ENCODE measurements at regions not wholly inside any gene's neighbourhood (a gene's known extent, or its start where the extent isn't known, plus 50 kb on each side); places are given as distances from the start of the nearest gene placed in this dataset.

DNA sequence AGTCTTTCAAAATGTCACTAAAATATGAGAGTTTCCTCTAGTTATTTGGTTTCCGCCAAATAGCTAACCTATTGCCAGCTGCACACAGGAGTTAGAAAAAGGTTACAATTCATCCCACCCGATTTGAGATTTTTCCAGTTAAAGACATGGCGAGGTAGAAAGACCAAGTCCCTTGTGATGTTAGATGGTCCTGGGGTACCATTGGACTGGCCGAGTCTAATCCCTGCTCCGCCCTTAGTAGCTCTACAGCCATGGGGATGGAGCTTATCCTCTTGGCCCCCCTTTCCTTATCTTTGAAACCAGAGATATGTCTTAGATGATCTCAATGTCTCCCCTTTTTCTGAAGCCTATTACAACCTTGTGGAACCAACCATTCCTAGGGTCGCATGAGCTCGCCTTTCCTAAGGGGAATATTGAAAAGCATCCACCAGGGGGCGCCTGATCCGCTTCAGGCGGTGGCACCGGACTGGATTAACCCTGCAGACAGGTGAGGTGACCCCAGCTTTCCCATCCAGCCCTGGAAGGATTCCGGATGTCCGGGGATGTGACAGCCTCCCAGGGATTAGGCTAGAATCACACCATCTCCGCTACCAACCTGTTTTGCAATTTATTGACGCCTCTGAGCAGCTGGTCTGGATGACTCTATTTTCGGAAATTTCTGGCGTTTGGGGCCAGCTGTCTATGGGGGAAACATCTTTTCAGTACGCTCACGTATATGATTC, 68.3 kb upstream of the SIM2 start:
- 43 to 47% methylated on average over 14 to 19 of the region's 19 CpGs for WGBS, 2 donors
- Histone ChIP-seq H3K4me1 (no peaks in the 10 kb centered on the region), H3K27ac (no peak overlapping the region), H3K27me3 (no peaks in the 10 kb centered on the region), H3K9me3 (no peaks in the 10 kb centered on the region), H3K36me3 (no peaks in the 10 kb centered on the region), H3K4me3 (no peak overlapping the region)
- no peak for TF ChIP-seq POLR2A (IDR thresholded peaks at IDR 0.05)
- TF ChIP-seq, protein P1, sequence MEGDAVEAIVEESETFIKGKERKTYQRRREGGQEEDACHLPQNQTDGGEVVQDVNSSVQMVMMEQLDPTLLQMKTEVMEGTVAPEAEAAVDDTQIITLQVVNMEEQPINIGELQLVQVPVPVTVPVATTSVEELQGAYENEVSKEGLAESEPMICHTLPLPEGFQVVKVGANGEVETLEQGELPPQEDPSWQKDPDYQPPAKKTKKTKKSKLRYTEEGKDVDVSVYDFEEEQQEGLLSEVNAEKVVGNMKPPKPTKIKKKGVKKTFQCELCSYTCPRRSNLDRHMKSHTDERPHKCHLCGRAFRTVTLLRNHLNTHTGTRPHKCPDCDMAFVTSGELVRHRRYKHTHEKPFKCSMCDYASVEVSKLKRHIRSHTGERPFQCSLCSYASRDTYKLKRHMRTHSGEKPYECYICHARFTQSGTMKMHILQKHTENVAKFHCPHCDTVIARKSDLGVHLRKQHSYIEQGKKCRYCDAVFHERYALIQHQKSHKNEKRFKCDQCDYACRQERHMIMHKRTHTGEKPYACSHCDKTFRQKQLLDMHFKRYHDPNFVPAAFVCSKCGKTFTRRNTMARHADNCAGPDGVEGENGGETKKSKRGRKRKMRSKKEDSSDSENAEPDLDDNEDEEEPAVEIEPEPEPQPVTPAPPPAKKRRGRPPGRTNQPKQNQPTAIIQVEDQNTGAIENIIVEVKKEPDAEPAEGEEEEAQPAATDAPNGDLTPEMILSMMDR (IDR thresholded peaks at IDR 0.05): peak; percentile 31 to 73 (median 64)
- peak in 1 of 2 donors; percentile 52 for DNase-seq
- ATAC-seq (ENCODE audit: low FRiP score in 2 of 2): peak in 1 of 2 donors; percentile 61

DNA sequence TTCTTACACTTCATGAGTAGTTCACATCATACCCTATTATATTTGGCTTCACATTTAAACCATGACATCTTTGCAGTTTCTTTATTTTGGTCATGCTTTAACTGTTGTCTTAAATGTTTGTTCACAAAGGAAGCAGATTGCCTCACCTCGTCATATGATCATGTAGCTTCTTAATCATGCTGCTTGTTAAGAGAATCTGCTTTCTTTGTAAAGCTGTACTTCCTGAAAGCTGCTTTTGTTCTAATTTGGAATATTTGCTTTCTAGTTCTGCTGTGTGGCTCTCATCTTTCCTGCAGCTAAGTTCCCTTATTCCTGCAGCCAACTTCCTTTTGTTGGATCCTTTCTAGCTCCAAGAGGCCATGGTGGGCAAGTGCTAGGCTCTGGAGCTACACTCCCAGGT, 62.9 kb upstream of the SIM2 start:
- Histone ChIP-seq H3K4me3 (no peak overlapping the region), H3K27ac (no peak overlapping the region), H3K4me1 (peaks cover 0 to 7% (median 0%) of the 10 kb centered on the region in 4 donors), H3K27me3 (no peaks in the 10 kb centered on the region), H3K36me3 (no peaks in the 10 kb centered on the region), H3K9me3 (peaks cover 0 to 8% (median 0%) of the 10 kb centered on the region in 4 donors)
- DNase-seq (no peak), ATAC-seq (ENCODE audit: low FRiP score in 2 of 2) (no peak)
- no peak for TF ChIP-seq EP300 (IDR thresholded peaks at IDR 0.05)
- WGBS, 2 donors: 71 to 81% methylated on average over 1 of the region's 1 CpG

DNA sequence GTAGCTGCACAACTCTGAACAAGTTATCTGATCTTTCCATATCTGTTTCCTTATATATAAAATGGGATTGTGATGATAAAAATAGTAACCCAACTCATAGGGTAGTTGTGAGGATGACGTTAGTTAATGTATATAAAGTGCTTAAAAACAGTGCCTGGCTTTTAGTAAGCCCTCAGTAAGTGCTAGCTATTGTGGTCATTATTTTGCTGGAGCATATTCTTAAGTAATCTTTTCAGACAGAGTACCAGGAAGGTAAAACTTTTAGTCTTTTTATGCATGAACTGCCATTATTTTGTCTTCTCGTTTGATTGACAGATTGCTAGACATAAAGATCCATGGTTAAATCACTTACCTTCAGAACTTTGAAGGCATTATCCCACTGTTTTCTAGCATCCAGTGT, 62.5 kb upstream of the SIM2 start:
- no peaks in the 10 kb centered on the region for H3K27me3 ChIP-seq
- H3K4me1 ChIP-seq: peaks cover 0 to 7% (median 0%) of the 10 kb centered on the region in 4 donors
- DNase-seq (no peak), ATAC-seq (ENCODE audit: low FRiP score in 2 of 2) (no peak)
- 87 to 89% methylated on average over 2 of the region's 2 CpGs for WGBS, 2 donors
- H3K36me3 ChIP-seq: no peaks in the 10 kb centered on the region
- H3K4me3 ChIP-seq: no peak overlapping the region
- H3K27ac ChIP-seq: no peak overlapping the region
- peaks cover 0 to 8% (median 0%) of the 10 kb centered on the region in 4 donors for H3K9me3 ChIP-seq
- TF ChIP-seq, protein P1 (IDR thresholded peaks at IDR 0.05): no peak
- no peak for TF ChIP-seq POLR2AphosphoS5 (IDR thresholded peaks at IDR 0.05)
- no peak for TF ChIP-seq EP300 (IDR thresholded peaks at IDR 0.05)

DNA sequence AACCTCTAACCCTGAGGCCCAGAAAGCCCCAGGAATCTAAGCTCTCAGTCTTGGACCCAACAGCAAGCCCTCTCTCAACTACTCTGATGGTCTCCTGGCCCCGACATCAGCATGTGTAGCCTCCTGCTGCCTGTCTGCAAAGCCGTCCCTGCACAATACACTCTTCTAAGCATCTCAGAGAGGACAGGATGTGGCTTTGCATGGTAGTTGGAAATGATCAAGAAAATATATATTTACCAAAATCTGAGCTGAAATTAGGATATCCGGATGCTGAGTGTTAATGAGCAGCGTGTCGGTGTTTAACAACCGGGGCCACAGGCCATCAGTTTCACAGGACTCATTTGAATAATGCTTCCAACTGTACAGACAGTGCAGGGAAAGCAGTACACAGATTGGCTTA, 59.1 kb upstream of the SIM2 start:
- no peaks in the 10 kb centered on the region for H3K36me3 ChIP-seq
- no peak overlapping the region for H3K4me3 ChIP-seq
- DNase-seq: no peak
- TF ChIP-seq POLR2AphosphoS5 (IDR thresholded peaks at IDR 0.05) (no peak), EP300 (IDR thresholded peaks at IDR 0.05) (no peak), POLR2A (IDR thresholded peaks at IDR 0.05) (no peak)
- TF ChIP-seq, protein P1 (IDR thresholded peaks at IDR 0.05): no peak
- H3K9me3 ChIP-seq: peaks cover 0 to 8% (median 0%) of the 10 kb centered on the region in 4 donors
- WGBS, 2 donors: 57 to 59% methylated on average over 6 of the region's 6 CpGs
- no peaks in the 10 kb centered on the region for H3K27me3 ChIP-seq
- no peak for ATAC-seq (ENCODE audit: low FRiP score in 2 of 2)
- no peak overlapping the region for H3K27ac ChIP-seq
- H3K4me1 ChIP-seq: peaks cover 0 to 7% (median 0%) of the 10 kb centered on the region in 4 donors

DNA sequence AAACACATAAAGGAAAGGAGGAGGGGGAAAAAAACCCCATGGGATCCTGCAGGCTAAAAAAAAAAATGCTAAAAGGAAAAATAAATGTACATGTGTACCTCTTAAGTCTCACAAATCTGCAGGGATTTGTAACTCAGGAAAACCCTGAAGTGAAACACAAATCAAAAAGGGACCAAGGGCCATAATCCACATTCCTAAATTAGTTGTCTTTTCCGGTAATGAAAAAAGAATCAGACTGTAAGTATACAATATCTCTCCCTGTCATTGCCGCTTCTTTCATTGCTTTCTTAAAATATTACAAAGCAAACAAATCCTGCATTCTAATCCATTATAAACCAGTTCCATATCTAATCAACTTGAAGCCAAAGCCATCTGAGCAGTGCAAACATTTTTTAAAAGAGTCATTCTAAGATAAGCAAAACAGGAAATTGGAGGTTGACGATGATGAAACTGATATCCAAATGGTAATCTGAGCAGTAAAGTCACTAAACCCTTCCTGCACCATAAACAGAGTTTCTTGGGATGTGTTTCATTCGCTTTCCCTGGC, 58.7 kb upstream of the SIM2 start:
- Histone ChIP-seq H3K36me3 (no peaks in the 10 kb centered on the region), H3K9me3 (peaks cover 0 to 8% (median 0%) of the 10 kb centered on the region in 4 donors), H3K27me3 (no peaks in the 10 kb centered on the region), H3K27ac (no peak overlapping the region), H3K4me1 (peaks cover 0 to 7% (median 0%) of the 10 kb centered on the region in 4 donors), H3K4me3 (no peak overlapping the region)
- TF ChIP-seq, protein P1 (IDR thresholded peaks at IDR 0.05): no peak
- TF ChIP-seq POLR2AphosphoS5 (IDR thresholded peaks at IDR 0.05) (no peak), EP300 (IDR thresholded peaks at IDR 0.05) (no peak), POLR2A (IDR thresholded peaks at IDR 0.05) (no peak)
- WGBS, 2 donors: 31 to 38% methylated on average over 4 of the region's 4 CpGs
- no peak for DNase-seq
- no peak for ATAC-seq (ENCODE audit: low FRiP score in 2 of 2)

Measured in upper lobe of left lung (tissue), 6 donors.